Left hindlimb (tissue), 1 donor: ENCODE measurements at regions not wholly inside any gene's neighbourhood (a gene's known extent, or its start where the extent isn't known, plus 50 kb on each side); places are given as distances from the start of the nearest gene placed in this dataset.

Source experiments
- DNase-seq: peaks from one replicate; pipeline ENCODE4 v3.0.0-alpha.2; 2018

DNA sequence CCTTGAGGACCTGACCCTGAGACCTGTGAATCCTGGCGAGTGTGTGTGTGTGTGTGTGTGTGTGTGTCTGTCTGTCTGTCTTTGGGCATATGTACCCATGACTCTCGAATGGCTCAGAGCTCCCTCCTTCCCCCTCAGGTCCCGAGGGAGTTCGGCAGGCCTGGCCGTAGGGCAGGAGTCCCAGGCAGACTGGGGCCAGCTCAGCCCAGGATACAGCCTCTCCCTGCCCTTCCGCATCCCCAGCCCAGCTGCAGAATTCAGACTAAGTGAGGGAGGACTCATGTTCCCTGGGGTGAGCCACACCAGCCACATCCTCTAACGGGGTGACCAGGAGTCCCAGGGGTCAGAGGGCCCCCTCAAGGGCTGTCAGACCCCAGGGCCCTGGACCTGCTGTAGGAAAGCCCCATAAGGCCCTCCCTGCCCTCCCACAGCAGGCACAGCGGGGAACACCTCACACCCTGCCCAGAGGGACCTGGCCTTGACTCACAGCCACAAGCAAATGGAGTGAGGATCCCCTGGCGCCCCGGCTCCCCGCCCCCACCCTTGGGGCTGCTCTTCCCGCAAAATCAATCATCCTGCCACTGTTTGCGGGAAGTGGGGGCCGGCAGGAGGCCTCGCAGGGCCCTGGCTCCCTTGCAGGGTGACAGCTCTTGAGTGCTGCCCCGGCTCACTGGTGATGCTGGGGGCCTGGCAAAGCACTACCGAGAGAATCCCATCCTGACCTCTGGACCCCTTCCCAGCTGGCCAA, 101.7 kb upstream of the CASZ1 start:
- no peak for DNase-seq

DNA sequence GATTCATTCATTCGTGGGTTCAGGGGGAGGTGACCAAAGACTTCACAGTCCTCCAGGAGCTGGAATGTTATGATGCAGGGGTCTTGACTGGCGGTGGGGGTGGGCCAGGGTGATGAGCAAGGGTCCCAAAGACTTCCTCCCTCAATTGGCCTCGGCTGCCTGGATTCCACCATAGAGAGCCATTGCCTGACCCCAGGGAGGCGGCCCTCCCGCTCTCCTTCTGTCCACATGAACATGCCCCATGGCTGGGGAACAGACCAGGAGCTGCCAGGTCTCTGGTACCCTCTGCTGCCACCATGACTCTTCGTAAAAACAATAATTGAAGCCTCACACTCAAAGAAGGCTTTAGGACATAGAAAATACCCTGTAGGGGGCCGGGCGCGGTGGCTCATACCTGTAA, 102.5 kb upstream of the CASZ1 start:
- DNase-seq, result no peak

DNA sequence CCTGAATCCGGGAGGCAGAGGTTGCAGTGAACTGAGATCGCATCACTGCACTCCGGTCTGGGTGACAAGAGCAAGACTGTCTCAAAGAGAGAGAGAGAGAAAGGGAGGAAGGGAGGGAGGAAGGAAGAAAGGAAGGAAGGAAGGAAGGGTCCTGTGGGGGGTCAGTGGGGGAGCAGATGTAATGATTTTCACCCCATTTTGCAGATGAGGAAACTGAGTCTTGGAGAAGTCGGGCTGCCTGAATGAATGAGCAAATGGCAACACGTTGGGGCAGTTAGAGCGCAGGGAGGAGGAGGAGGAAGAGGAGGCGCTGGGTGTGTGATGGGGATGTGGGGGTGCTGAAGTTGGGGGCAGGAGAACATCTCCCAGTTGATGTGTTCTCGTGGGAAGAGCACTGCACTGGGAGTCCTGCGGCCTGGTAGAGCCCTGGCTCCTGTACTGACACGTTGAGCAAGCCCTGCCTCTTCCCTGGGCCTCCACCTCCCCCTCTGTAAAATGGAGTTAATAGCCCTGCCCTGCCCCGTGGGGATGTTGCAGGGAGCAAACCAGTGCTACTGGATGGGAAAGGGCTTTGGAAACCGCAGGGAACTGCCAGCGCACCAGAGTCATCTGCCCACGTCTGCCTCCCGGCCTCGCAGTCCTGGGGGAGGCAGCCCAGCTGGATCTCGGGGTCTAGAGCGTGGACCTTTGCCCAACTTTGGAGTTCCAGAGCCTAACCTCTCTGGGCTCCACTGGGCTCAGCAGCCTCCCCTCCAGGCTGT, 103.2 kb upstream of the CASZ1 start:
- DNase-seq, result no peak

DNA sequence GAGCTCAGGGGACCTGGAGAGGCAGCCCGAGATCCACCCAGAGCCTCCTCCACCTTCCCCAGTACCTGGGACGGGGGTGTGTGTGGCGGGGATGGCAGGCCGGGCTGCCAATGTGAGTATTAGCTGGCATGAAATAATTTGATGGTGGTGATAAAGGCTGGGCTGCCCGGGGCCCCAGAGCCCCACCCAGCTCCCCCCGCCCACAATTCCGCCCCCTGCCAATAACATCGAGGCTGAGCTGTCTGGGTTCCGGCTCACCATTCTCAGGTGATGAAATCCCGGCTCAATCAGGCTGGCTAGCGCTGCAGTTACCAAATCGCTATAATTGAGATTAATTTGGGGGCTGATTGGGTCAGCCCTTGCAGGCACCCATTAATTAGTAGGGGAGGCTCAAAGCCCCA, 103.8 kb upstream of the CASZ1 start:
- DNase-seq, result no peak

DNA sequence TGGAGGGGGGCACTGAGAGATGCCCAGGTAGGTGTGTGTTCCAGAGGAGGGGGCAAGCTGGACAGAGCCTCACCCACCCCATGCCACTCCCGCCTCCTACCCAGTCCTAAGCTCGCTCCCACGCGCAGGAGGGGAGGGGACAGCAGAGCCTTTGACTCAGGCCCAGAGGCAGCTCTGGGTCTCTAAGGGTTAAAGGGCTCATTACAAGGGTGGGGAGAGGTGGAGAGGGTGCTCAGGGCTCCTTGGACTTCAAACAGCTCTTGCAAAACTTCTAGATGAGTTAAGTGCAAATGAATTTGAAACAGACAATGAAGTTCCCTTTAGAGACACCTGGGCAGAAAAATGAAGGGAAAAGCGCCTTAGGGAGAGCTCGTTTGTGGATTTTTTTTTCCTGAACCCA, 104.2 kb upstream of the CASZ1 start:
- no peak for DNase-seq

DNA sequence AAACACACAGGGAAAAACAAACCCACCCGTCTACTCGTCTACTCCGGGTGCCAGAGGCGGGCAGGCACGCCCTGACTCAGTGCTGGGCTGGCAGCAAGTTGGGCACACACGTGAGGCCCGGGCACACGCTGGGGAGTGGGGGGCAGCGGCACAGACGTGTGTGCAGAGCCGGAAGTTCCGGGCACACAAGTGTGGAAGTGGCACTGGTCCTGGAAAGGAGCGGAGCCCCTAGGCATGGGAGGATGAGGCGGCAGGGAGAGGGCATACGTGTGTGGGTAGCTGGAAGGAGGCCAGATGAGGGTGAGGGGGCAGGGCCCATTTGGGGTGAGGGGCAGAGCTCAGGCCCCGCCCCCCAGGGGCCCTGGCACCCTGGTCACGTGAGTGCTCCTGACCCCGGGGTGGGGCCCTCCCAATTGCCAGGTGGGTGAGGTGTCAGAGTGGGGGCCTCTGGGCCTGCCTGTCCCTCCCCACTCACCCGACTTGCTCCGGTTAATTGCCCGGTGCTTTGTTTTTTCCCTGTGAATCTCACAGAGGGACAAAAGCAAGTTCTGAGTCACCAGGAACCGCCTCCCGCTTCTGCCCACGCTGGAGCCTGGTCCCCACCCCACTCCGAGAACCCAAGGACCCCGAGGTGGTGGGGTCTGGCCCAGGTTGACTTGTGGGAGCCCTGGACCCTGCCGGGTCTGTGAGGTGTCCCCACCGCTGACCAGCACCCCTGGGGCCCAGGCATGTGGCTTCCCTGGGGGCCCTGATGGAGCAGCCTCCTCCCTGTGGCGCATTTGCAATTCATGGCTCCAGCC, 104.8 kb upstream of the CASZ1 start:
- no peak for DNase-seq

DNA sequence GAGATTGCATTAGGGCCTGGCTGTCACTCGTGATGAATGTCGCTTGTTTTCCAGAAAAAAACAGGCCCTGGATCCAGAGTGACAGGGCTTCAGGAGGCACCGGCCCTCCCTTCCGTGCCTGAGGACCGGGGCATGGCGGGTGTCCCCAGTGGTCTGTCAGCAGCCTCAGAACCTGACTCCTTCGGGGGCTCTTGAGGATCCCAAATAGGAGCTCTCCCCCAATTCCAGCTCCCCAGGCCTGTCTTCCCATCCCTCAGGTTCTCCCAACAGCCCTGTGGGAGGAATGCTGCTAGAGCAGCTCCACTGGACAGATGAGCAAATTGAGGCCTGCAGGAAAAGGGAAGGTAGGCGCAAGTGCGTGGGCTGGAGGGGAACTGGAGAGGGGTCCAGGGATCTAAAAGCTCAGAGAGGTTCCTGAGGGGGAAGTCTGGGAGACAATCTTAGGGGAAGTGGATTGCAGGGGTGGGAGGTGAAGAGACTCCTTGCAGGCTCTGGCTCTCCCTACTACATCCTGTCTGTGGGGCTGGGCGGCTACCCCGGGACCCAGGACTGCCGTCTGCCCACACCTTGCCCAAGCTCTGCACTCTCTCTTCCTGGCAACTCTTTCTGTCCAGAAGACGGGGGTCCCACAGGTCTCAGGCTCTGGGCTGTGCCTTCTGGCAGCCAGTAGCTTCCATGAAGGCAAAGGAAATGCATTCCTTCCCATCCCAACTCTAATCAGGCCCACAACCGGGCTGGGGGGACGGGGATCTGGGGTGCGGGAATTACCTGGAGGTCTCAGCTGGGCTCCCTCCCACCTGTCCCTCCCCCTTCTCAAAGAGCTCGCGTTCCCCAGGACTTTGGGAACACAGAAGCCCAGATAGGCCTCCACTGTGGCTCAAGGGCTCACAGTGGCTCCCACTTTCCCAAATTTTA, 105.7 kb upstream of the CASZ1 start:
- no peak for DNase-seq

DNA sequence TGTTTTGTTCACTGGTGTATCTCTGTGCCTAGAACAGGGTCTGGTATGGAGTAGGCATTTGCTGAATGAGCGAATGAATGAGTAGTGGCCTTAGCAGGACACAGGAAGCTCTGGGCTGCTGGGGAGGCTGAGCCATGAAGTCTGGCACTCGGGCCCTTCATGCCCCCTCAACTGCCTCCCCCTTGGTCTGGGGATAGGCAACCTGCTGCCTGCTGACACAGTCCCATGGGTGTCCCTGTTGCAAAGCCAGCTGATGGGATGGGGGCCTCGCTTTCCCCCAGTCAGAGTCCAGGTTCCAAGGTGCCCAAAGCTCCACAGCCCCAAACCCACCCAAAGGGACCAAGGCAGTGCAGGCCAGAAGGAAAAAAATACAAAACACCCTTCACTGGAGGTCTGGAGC, 107.0 kb upstream of the CASZ1 start:
- DNase-seq, result no peak

DNA sequence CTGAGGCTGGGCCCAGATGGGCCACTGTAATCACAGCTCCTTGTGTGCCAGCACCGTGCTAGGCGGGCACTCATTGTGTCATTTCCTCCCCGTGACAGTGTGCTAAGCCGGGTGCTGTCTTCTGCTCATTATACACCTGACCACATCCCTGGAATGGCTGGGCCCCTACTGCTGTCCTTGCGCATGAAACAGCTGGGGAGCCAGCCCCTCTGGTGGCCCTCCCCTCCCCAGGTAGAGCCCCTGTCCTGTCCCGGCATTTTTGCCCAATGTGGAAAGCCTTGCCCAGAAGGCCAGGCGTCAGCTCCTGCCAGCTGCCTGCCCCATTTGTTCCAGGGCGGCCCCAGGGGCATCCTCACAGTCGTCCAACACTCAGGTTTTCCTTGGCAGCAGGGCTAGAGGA, 107.4 kb upstream of the CASZ1 start:
- no peak for DNase-seq

DNA sequence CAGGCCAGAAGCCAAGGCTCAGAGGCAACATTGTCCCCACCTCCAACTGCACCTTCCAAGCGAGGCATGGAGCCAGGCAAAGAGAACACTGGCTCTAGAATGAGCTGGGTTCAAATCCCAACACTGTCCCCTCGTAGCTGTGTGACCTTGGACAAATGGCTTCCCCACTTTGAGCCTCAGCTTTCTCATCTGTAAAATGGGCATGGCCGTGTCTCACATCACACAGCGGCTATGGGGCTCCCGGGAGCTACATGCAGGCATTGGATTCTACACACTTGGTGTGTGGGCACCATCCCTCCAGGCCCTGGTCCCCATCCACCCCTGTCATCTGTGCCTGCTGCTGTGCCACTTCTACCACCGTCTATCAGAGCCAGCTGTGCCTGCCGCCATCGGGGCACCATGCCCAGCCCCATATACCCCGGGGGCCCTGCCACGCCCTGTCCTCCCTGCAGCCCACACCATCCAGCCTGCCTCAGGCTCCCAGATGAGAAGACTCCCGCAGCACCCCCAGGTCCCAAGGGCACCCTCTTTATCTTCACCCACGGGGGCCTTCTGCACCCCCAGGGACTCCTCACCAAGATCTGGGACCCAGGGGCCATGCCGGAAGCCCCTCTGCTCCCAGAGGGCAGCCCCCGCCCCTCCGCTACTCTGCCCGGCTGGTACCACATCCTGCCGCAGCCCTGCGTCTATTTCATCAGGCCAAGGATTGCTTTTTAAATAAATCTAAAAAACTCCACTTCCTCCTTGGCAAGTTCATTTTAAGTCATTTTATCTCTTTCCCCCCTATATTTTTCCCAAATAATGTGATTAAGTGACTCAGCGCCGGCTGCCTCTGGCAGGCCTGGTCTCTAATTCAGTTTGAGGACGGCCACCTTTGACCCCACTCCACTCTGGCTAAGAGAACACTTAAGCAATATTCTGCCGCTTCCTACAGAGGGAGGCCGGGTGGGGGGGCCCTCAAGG, 107.8 kb upstream of the TARDBP start:
- DNase-seq, result no peak

DNA sequence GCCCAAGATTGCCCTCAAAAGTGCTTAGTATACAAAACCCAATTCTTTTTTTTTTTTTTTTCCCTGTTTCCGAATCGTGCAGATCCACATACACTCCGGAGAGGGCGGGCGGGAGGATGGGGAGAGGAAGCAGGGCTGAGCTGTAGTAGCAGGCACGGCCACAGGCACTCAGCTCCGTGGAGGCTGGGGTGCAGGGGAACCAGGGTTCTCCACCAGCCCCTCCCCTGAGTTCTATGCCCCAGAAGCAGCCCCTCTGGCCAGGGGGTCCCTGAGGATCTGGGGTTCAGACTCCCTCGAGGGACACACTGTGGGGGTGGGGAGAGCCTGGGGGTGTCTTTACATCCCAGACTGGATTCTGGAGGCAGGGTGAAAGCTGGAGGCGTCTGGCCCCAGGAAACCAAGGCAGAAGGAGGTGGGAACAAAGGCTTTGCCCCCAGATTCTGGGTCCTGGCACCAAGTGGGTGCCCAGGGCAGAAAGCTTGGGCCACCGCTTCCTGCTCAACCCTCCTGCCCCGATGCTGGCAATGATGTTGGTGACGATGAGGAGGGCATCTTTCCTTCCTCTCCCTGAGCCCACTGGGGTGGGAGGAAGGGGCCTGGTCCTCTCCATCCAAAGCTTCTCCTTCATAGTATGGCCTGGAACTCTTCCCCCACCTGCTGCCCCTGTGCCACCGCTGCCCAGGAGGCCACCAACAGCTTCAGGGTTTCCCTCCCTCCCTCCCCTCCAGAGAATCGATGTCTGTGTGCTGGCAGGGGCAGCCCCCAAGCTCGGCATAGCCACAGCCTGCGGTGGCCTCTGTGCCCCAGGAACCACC, 106.4 kb upstream of the TARDBP start:
- no peak for DNase-seq

DNA sequence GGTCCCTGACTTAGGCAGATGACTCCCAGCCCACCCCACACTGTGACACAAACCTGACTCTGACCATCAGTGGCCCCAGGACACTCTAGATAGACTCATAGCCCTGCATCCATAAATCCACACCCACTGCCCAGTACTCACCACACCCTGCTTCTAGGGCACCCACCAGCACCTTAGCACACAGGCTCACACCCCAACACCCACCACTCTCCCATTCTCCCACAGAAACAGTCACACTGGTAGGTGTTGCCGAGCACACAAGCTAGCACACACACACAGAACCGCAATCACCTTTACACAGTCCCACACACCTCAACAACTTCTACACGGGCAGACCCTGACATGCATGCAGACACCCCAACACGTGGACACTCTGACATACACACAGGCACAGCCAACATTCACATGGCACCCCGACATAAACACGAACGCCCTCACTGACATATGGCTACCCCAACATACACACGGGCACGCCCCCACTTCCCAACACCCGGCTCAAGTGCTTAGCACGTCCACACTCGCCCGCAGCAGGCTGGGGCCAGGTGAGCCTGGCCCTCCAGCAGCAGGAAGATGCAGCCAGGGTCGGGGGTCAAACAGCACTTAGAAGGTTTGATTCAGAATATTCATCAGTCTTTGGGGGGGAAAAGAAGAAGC, 105.5 kb upstream of the TARDBP start:
- DNase-seq, result no peak

DNA sequence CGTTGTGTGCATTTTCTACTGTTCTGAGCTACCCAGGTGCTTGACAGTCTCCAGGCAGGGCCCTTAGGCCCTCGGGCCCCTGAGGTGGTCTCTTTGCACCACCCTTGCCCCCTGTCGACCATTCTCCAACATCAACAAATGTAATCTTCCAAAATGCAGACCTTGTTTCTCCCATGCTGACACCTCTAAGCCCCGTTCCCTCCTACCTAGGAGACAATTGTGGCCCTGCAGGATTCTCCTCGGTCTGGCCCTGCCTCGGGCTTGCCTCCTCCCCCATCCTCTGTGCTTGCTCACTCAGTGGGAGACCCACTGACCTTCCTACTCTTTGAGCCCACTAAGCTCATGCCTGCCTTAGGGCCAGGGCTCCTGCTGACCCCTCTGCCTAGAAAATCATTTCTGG, 104.2 kb upstream of the TARDBP start:
- DNase-seq, result no peak

DNA sequence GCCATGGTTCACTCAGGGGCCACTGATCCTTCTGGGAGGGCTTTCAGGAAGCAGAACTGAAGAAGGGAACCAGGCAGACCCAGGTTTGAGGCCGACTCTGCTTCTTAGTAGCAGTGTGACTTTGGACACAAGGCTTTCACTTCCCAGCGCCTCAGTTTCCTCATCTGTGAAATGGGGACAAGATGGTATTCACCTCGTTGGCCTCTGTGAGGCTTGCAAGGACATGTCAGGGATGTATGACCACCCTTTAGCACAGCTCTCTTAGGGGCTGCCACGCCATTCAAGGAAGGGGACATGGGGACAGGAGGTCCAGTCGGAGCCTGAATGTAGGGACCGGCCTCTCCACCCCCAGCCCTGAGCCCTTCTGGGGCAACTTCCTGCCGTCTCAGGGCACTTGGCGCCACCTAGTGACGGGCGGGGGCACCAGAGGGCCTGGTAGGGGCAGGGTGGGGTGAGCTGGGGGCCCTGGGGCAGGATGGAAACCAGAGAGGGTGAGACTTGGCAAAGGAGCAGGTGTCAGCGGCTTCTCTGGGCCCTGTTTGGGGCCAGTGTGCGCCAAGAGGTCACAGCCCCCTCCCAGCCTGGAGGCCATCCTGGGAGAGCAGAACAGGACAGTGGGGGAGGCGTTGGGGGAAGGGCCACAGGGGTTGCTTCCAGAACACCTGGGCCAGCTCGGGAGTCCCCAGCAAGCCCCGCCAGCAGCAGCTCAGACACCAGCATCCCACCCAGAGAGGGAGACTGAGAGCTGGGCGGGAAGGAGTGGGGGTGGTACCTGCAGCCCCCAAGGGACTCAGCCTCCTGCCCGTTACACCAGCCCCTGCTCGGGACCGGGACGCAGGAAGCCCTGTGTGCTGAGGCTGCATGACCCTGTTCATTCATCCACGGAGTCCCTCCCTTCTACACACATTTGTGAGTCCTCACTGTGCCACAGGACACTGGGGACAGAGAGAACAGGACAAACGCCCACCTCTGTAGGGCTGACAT, 102.5 kb upstream of the TARDBP start:
- no peak for DNase-seq

DNA sequence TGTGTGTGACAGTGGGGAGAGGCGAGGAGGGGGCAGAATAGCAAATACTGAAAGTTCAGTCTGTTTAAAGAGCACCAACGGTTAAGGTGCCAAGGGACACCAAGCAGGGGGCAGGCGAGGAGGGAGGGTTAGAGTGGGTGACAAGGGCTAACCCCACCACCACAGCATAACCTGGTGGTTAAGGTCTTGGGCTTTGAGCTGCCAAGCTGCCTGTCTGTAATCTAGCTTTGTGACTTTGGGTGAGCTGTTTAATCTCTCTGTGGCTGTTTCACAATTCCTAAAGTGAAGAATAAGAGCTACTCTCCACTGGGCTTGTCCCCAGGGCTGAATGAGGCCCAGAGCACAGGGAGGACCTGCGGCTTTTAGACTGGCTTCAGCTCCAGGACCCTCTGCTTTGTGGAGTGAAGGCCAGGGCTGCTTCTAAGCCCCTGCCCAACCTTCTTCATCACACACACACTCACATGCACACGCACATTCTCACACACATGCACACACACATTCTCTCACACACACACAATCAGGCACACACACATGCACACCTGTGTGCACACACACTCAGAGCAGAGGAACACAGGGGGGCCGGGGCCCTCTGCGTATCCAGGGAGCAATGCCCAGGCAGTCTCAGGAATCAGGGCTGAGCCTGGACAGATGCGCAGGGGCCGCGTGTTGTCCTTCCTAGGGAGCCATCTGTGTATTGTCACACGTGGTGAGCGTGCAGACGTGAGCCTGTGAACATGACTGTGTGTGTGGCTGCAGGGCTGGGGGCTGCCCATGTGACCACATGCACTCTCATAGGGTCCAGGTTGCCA, 101.6 kb upstream of the TARDBP start:
- no peak for DNase-seq

DNA sequence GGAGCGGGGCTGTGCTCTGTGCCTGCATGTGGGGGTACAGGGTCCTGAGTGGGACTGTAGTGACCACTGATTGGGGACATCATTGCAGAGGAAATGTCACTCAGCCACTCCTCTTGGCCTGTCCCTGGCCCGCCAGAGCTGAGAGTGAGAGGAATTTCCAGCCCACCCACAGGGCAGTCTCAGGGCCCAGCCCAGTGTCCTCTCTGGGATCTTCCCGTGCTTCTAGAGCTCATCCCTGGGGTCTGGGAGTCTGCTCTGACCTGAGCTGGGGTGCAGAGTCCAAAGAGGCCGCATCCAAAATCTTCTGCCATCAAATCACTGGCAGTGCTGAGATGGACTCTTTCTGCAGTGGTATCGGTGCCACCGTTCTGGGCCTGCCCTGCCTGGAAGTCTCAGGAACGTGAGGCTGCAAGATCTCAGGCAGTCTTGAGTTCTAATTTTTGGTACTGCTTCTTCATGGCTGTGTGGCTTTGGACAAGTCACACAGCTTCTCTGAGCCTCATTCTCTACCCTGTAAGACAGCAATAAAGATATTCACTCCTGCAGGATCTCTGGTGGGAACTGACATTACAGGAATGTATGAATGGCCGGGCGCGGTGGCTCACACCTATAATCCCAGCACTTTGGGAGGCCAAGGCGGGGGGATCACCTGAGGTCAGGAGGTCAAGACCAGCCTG, 100.8 kb upstream of the TARDBP start:
- no peak for DNase-seq

DNA sequence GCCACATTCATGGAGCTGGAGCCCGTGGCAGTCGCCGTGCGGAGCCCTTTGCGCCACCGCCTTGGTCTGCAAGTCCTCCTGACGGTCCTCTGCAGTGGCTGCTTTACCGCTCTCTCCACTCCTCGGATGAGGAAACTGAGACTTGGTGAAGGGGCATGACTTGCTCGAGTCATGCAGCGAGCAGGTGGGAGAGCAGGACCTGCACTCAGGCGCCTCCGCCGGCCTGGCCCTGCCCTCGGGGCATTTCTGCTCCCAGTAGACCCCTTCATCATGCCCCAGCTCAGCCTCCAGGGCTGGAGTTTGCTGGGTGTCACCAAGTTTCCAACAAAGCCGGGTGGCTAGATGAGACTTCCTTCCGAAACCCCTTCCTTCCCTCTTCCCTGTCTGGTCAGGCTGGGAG, 100.0 kb upstream of the TARDBP start:
- no peak for DNase-seq
